Heart right ventricle (tissue), 16 donors: ENCODE measurements at regions not wholly inside any gene's neighbourhood (a gene's known extent, or its start where the extent isn't known, plus 50 kb on each side); places are given as distances from the start of the nearest gene placed in this dataset.

Experiments used
- ATAC-seq, 8 donors: fragments of 200-7000 bp; cut with Tn5 transposase; one replicate each; pipeline ENCODE4 v1.9.1; 2020; ENCODE audit warnings: mild to moderate bottlenecking in 8 of 8, moderate library complexity in 8 of 8, moderate number of reproducible peaks in 1 of 8
- DNase-seq, 2 donors: peaks; one replicate each; pipeline ENCODE4 v3.0.0-alpha.2; 2020
- H3K27ac ChIP-seq, 10 donors: fragments of 200-600 bp; sonication (generic) in 2 of 10; one replicate each; pipeline versions ENCODE4 v1.5.0 to v1.8.0; 2020 to 2022; ENCODE audit warnings: mild to moderate bottlenecking in 3 of 10
- H3K27me3 ChIP-seq, 7 donors: fragments of 200-600 bp; one replicate each; pipeline ENCODE4 v1.8.0; 2021 to 2022; ENCODE audit warnings: mild to moderate bottlenecking in 2 of 7
- H3K36me3 ChIP-seq, 9 donors: fragments of 200-600 bp; sonication (generic) in 1 of 9; one replicate each; pipeline versions ENCODE4 v1.5.0 to v1.8.0; 2020 to 2022; ENCODE audit warnings: mild to moderate bottlenecking in 2 of 9
- H3K4me1 ChIP-seq, 9 donors: fragments of 200-600 bp; sonication (generic) in 1 of 9; one replicate each; pipeline versions ENCODE4 v1.5.0 to v1.8.0; 2020 to 2022; ENCODE audit warnings: mild to moderate bottlenecking in 4 of 9
- H3K4me3 ChIP-seq, 10 donors: fragments of 200-600 bp; sonication (generic) in 2 of 10; one replicate each; pipeline versions ENCODE4 v1.5.0 to v1.8.0; 2020 to 2022; ENCODE audit warnings: mild to moderate bottlenecking in 7 of 10, moderate library complexity in 2 of 10
- H3K9me3 ChIP-seq, 11 donors: fragments of 200-600 bp in 10 of 11; sonication (generic) in 2 of 11; one replicate each; pipeline versions ENCODE4 v1.5.0 to v1.8.0; 2013 to 2022; ENCODE audit warnings: mild to moderate bottlenecking in 2 of 11, control low read depth in 1 of 11, moderate library complexity in 1 of 11
- WGBS, 2 donors: extraction: QIAGEN DNeasy Blood & Tissue Kit; methylation state at CpG; one replicate each; pipeline ENCODE4 v1.1.7; 2013; ENCODE audit warnings: inconsistent platforms in 1 of 2; 5-methylcytosine and 5-hydroxymethylcytosine counted together
- intact Hi-C, 10 donors: fragments of 100-400 bp; cut with DNase I; formaldehyde crosslinking; loops; one replicate each; pipeline versions ENCODE4 v1.11.1 to v1.14.2; 2022
- TF ChIP-seq, protein P1 (sequence below), 9 donors: fragments of 200-600 bp; sonication (generic) in 2 of 9; IDR thresholded peaks; one replicate each; pipeline versions ENCODE4 v1.5.0 to v1.8.0; 2021 to 2022; ENCODE audit warnings: antibody characterized with exemption in 9 of 9, mild to moderate bottlenecking in 5 of 9, moderate library complexity in 1 of 9
- donor health status: Arrhythmogenic right ventricular cardiomyopathy.
- donor health status: ischemic (EF 13 %, LVEDD 7.1; RV severe dilation, severe dysfunction).
- donor health status: healthy with polysubstance abuse.
- donor health status: DM: no; HTN: yes; CAD: no.
- donor health status: DM: no; HTN: no; CAD: no.
- donor health status: ischemic (EF 25% LVEDD 6.9; RV normal size, moderate dysfunction).
- donor health status: ischemic (EF 25% LVEDD 5.7; RV mildly dilated, moderate dysfunction).
- donor health status: healthy.
- donor health status: DM: yes; HTN: yes; CAD: no.
- donor health status: Ischemic cardiomyopathy.
- donor health status: ischemic (EF 35%, LVEDD 5.7; RV mildly dilated, moderate dysfunction).
- donor health status: nonischemic (EF 11% LVEDD 7.7; RV severe dilation, severe dysfunction).
- donor health status: DM: yes; HTN: yes; CAD: no.
- donor health status: PGD.
- donor health status: ischemic (EF 29% LVEDD 5.4; RV normal size, mild dysfunction).
- donor health status: nonischemic (EF 23%, LVEDD 6.1; RV moderate dilation, normal function).

DNA sequence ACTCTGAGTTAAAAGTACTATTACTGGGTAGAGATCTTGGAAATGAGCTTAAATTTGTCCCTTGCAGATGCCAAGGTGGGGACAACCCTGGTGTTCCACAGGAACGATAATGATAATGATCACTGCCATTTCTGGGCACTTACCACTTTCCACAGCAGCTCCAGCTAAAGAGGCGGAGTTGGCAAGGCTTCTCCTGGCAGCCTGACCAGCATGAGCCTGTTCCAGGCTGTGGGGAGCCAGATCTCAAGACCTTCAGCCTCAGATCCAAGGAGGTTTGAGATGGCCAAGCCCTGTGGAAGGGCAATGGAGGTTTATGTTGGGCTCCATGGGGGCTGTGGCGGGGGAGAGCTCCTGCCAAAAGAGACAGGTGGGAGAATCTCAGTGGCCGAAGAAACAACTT, 244.9 kb upstream of the MVB12B start:
- no peak for DNase-seq
- H3K27me3 ChIP-seq, result peaks cover 0 to 17% (median 0%) of the 10 kb centered on the region in 7 donors
- H3K4me1 ChIP-seq, result no peaks in the 10 kb centered on the region
- no peaks in the 10 kb centered on the region for H3K9me3 ChIP-seq
- WGBS, 2 donors, result 71 to 76% methylated on average over 4 of the region's 4 CpGs
- ATAC-seq, result no peak
- H3K36me3 ChIP-seq, result no peaks in the 10 kb centered on the region
- TF ChIP-seq, protein P1, sequence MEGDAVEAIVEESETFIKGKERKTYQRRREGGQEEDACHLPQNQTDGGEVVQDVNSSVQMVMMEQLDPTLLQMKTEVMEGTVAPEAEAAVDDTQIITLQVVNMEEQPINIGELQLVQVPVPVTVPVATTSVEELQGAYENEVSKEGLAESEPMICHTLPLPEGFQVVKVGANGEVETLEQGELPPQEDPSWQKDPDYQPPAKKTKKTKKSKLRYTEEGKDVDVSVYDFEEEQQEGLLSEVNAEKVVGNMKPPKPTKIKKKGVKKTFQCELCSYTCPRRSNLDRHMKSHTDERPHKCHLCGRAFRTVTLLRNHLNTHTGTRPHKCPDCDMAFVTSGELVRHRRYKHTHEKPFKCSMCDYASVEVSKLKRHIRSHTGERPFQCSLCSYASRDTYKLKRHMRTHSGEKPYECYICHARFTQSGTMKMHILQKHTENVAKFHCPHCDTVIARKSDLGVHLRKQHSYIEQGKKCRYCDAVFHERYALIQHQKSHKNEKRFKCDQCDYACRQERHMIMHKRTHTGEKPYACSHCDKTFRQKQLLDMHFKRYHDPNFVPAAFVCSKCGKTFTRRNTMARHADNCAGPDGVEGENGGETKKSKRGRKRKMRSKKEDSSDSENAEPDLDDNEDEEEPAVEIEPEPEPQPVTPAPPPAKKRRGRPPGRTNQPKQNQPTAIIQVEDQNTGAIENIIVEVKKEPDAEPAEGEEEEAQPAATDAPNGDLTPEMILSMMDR (IDR thresholded peaks at IDR 0.05), result no peak
- H3K27ac ChIP-seq, result no peak overlapping the region
- H3K4me3 ChIP-seq, result no peak overlapping the region
- intact Hi-C loops, result no loop called here

DNA sequence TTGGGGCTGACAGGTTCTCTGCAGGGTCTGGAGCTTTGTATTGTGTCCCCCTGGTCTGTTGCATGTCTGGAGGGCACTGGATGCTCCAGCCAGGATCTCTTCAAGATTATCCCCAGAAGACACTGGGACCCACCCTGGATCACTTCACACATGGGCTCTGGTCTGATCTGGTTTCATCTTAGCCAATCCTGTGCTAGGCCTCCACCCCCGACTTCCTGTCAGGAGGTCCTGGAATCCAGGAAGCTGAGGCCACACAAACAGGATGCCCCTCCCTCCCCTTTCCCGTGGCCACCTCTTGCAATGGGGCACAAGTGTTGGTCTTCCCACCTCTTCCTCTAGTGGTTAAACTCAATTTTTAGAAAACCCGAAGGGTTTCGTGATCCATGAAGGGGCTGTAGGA, 242.6 kb upstream of the MVB12B start:
- DNase-seq (no peak), ATAC-seq (no peak)
- Histone ChIP-seq H3K36me3 (no peaks in the 10 kb centered on the region), H3K4me1 (no peaks in the 10 kb centered on the region), H3K4me3 (no peak overlapping the region), H3K27me3 (peaks cover 0 to 17% (median 0%) of the 10 kb centered on the region in 7 donors), H3K9me3 (no peaks in the 10 kb centered on the region), H3K27ac (no peak overlapping the region)
- intact Hi-C loops, result no loop called here
- TF ChIP-seq, protein P1 (IDR thresholded peaks at IDR 0.05), result no peak
- 59 to 60% methylated on average over 4 of the region's 4 CpGs for WGBS, 2 donors

DNA sequence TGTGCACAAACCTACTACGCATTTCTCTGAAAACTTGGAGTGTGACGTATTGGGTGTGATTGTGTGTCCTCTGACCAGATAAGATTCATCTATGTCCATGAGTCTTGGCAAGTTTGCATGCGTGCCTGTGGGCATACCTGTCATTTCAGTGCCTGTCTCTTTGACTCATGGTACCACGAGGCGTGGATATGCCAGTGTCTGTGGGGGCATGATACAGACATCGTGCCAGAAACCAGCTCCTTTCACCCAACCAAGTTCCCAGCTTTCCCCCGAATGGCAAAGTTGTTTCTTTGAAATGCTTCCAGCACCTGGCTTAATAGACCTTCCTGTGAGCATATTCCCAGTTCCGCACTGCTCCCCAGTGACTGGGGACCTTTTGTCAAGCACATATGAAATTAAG, 241.9 kb upstream of the MVB12B start:
- H3K36me3 ChIP-seq, result no peaks in the 10 kb centered on the region
- no peaks in the 10 kb centered on the region for H3K4me1 ChIP-seq
- TF ChIP-seq, protein P1 (IDR thresholded peaks at IDR 0.05), result no peak
- no peak overlapping the region for H3K27ac ChIP-seq
- WGBS, 2 donors, result 85% methylated on average over 8 of the region's 8 CpGs
- peaks cover 0 to 17% (median 0%) of the 10 kb centered on the region in 7 donors for H3K27me3 ChIP-seq
- DNase-seq (no peak), ATAC-seq (no peak)
- no peaks in the 10 kb centered on the region for H3K9me3 ChIP-seq
- H3K4me3 ChIP-seq, result no peak overlapping the region
- intact Hi-C loops, result no loop called here

DNA sequence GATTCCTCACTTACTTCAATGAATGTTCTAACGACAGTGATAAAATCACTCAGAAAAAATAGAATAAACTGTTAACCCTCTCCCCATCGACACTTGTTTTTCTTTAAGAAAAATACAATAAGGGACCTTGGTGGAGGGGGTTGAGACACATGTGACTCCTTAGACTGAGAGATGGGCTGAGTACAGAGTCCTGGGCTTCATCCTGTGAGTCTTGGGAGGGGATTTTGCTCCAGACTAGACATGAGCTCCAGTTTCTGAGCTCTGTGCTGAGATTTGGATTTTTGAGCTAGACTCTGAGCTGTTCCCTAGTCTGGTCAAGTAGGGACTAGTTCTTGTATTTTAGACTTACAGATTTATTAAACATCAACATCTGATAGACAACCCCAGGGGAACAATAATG, 241.5 kb upstream of the MVB12B start:
- H3K4me1 ChIP-seq, result no peaks in the 10 kb centered on the region
- WGBS, 2 donors, result 69% methylated on average over 2 of the region's 2 CpGs
- no peak for ATAC-seq
- no peaks in the 10 kb centered on the region for H3K9me3 ChIP-seq
- DNase-seq, result no peak
- TF ChIP-seq, protein P1 (IDR thresholded peaks at IDR 0.05), result no peak
- peaks cover 0 to 17% (median 0%) of the 10 kb centered on the region in 7 donors for H3K27me3 ChIP-seq
- intact Hi-C loops, result no loop called here
- no peaks in the 10 kb centered on the region for H3K36me3 ChIP-seq
- no peak overlapping the region for H3K27ac ChIP-seq
- H3K4me3 ChIP-seq, result no peak overlapping the region
